ENCODE measurements at regions not wholly inside any gene's neighbourhood (a gene's known extent, or its start where the extent isn't known, plus 50 kb on each side); places are given as distances from the start of the nearest gene placed in this dataset.

DNA sequence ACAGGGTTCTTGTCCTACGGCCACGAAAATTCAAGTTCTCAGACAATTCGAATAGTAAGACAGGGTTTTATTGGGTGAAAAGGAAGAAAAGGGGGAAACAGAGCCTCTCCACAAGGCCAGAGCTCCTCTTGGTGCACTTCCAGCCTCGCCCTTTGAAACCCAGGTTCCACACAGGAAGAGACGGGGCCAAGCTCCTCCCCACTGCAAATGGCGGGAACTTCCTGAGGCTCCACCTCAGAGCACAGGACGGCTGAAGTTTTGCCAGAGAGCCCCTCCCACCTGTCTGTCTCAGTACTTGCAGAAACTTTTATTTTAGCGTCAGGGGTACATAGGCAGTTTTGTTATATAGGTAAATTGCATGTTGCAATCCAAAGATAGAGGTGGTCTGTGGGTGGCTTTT lies 165.7 kb upstream of the CDH8 start:
- H3K36me3 ChIP-seq (ENCODE audit: insufficient read depth, low read length), result no peaks in the 10 kb centered on the region
- H3K9me3 ChIP-seq (ENCODE audit: control insufficient read depth, insufficient read depth, low read length), result no peaks in the 10 kb centered on the region
- no peaks in the 10 kb centered on the region for H3K4me1 ChIP-seq (ENCODE audit: insufficient read depth, low read length)
- no peak overlapping the region for H3K9ac ChIP-seq (ENCODE audit: low read depth, low read length)

DNA sequence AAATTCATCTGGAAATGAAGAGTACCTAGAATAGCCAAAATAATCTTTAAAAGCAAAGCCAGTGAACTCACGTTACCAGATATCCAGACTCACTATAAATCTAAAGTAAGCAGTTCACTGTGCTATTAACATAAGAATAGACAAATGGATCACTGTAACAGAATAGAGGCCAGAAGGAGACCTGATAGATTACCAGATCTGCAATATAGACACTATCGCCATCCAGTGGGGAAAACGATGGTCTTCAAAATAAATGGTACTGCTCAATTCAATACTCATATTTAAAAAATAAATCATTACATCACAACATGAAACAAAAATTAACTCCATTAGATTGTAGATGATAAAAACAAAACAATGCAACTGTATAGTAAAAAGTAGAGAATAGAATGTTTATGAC lies 158.6 kb upstream of the CDH8 start:
- Histone ChIP-seq H3K4me1 (ENCODE audit: insufficient read depth, low read length) (no peaks in the 10 kb centered on the region), H3K9me3 (ENCODE audit: control insufficient read depth, insufficient read depth, low read length) (no peaks in the 10 kb centered on the region), H3K36me3 (ENCODE audit: insufficient read depth, low read length) (no peaks in the 10 kb centered on the region), H3K9ac (ENCODE audit: low read depth, low read length) (no peak overlapping the region)

DNA sequence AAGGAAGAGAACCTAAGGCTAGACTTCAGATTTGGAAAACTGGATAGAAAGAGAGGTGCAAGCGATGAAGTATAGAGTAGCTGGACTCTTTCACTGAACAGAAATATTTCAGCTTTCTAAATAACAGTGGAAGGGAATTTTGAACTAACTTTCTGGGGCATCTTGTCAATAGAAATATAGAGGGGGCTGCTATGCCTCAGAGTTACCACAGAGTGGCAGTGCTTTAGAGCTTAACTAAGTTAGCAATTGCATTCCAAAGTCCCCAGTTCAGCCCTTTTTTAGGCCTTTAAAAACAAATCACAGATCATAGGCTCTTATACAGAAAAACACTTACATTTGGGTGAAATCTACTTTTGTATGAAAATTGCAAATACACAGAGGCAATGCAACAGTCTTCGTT lies 154.2 kb upstream of the CDH8 start:
- H3K36me3 ChIP-seq (ENCODE audit: insufficient read depth, low read length), result no peaks in the 10 kb centered on the region
- H3K4me1 ChIP-seq (ENCODE audit: insufficient read depth, low read length), result no peaks in the 10 kb centered on the region
- no peak overlapping the region for H3K9ac ChIP-seq (ENCODE audit: low read depth, low read length)
- H3K9me3 ChIP-seq (ENCODE audit: control insufficient read depth, insufficient read depth, low read length), result no peaks in the 10 kb centered on the region

DNA sequence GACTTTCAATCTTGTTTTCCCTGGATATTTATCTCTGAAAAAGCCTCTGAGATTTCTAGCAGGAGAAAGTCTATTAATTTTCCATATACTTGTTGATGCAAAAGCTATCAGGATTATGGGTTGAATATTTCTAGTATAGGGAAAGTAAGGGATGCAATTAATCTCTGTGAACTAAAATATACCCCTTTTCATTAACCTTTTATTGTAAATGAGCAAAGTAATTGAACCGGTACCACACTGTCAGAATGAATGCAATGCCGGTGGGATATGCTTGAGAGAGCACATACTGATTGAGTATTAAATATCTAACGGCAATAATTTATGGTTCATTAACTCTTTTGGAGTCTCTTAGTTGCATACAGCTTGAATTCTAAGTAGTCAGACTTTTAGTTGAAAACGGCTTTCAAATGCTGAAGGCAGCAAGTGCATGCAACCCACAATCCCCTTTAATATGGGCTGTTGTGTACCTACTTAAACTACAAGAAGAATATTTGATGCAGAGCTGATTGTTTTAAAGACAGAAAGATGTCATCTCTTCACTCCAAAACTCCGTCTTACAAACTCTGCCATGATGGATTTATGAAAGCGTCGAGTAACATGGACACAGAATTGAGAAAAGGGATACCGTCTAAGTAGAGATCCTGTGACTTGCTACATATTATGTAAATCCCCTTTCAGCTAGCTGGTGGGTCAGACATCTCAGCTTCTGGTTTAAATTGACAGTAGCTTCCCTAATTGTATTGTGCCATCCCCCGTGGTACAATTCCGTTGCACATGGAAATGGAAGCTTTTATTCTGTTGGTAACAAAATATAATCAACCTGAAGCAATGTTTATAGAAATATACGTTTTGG lies 141.3 kb upstream of the CDH8 start:
- no peaks in the 10 kb centered on the region for H3K4me1 ChIP-seq (ENCODE audit: insufficient read depth, low read length)
- no peaks in the 10 kb centered on the region for H3K9me3 ChIP-seq (ENCODE audit: control insufficient read depth, insufficient read depth, low read length)
- no peaks in the 10 kb centered on the region for H3K36me3 ChIP-seq (ENCODE audit: insufficient read depth, low read length)
- H3K9ac ChIP-seq (ENCODE audit: low read depth, low read length), result no peak overlapping the region

DNA sequence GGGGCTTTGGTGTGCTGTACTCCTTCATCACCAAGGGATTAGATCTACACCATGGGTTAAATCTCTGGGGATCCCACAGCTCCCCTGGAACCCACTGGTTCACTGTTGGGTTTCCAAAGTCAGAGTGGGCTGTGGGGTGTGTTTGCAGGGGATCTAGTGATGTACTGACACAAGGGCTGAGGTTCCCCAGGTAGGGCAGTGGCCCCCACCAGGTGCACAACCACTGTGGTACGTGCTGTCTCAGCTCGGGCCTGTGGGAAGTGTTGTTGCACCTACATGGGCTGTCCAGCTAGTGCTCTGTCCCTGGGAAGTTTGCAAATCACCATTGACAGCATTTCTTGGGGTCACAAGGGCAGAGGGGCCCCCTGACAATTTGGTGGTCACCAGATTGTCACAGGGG lies 134.4 kb upstream of the CDH8 start:
- Histone ChIP-seq H3K9me3 (ENCODE audit: control insufficient read depth, insufficient read depth, low read length) (no peaks in the 10 kb centered on the region), H3K4me1 (ENCODE audit: insufficient read depth, low read length) (no peaks in the 10 kb centered on the region), H3K9ac (ENCODE audit: low read depth, low read length) (no peak overlapping the region), H3K36me3 (ENCODE audit: insufficient read depth, low read length) (no peaks in the 10 kb centered on the region)

DNA sequence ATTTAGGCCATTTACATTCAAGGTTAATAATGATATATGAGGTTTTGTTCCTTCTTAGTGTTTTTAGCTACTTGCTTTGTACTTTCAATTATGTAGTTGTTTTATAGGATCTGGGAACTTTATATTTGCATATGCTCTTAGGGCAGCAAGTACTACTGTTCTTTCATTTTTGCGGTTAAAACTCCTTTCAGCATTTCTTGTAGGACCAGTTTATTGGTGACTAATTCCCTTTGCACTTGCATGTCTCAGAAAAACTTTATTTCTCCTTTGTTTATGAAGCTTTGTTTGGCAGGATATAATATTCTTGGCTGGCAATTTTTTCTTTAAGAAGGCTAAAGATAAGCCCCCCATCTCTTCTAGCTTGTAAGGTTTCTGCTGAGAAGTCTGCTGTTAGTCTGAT lies 131.3 kb upstream of the CDH8 start:
- Histone ChIP-seq H3K9me3 (ENCODE audit: control insufficient read depth, insufficient read depth, low read length) (no peaks in the 10 kb centered on the region), H3K36me3 (ENCODE audit: insufficient read depth, low read length) (no peaks in the 10 kb centered on the region), H3K9ac (ENCODE audit: low read depth, low read length) (no peak overlapping the region), H3K4me1 (ENCODE audit: insufficient read depth, low read length) (no peaks in the 10 kb centered on the region)

DNA sequence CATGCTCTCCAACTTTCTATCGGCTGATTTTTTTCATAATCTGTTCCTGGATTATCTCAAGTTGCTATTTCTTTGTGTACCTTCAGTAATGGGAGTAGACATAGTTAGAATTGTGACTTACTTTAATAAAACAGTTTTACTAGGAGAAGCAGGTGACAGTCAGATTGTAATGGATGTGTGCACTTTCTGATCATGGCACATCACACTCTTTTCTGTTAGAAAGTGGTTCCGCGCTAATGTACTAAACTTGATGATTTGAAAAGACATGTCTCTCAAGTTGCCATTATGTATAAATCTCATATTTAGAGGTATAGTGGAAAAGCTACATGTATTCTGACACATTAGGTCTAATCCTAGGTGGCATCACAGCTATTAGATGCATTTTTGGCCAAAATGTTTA lies 121.3 kb upstream of the CDH8 start:
- H3K9me3 ChIP-seq (ENCODE audit: control insufficient read depth, insufficient read depth, low read length), result no peaks in the 10 kb centered on the region
- H3K36me3 ChIP-seq (ENCODE audit: insufficient read depth, low read length), result no peaks in the 10 kb centered on the region
- no peaks in the 10 kb centered on the region for H3K4me1 ChIP-seq (ENCODE audit: insufficient read depth, low read length)
- no peak overlapping the region for H3K9ac ChIP-seq (ENCODE audit: low read depth, low read length)

DNA sequence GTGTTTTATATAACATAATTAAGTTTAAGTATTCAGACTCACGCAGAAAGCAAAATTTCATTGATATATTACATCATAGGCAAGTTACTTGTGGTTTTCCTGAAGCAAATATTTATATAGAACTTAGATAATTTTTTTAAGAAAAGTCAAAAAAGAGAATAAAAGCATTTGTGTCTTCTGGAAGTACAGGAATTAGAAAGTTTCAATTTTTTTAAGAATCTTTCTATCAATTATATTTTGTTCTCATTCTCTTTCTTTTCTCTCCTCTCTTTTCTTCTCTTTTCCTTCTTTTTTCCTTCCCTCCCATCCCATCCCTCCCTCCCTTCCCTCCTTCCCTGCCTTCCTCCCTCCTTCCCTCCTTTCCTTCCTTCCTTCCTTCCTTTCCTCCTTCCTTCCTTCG lies 120.7 kb upstream of the CDH8 start:
- Histone ChIP-seq H3K36me3 (ENCODE audit: insufficient read depth, low read length) (no peaks in the 10 kb centered on the region), H3K4me1 (ENCODE audit: insufficient read depth, low read length) (no peaks in the 10 kb centered on the region), H3K9ac (ENCODE audit: low read depth, low read length) (no peak overlapping the region), H3K9me3 (ENCODE audit: control insufficient read depth, insufficient read depth, low read length) (no peaks in the 10 kb centered on the region)

DNA sequence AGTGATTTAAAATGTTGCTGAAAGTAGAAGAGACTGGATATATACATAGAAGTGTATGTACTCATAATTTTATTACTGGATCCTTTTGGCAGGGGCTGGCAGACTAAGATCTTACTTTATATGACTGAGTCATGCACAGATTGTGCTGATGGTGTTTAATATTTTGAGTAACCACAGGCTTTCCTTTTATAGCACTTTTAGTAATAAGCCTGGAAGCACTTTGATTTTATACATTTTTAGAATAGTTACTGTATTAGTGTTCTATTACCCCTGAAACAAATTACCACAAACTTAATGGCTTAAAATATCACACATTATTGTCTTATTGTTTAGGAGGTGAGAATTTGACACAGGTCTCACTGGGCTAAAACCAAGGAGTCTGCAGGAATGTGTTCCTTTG lies 113.4 kb upstream of the CDH8 start:
- no peaks in the 10 kb centered on the region for H3K36me3 ChIP-seq (ENCODE audit: insufficient read depth, low read length)
- H3K4me1 ChIP-seq (ENCODE audit: insufficient read depth, low read length), result no peaks in the 10 kb centered on the region
- no peaks in the 10 kb centered on the region for H3K9me3 ChIP-seq (ENCODE audit: control insufficient read depth, insufficient read depth, low read length)
- no peak overlapping the region for H3K9ac ChIP-seq (ENCODE audit: low read depth, low read length)

DNA sequence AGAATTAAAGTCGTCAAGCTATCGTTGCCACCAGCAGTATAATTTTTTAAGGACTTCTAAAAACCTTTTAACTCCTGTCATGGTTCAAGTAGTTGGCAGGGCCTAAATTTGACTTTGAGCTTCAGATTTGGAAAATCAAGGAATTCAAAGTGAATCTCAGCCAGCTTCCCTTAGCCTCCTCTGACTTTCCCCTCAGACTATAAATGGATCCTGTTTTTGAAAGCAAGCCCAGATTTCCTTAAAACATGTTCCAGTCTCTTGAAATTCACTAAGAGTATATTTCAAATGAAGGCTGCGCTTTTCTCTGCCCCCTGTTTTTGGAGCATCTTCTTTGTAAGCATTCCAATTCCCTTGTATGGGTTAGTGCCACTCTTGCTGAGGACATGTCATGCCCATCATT lies 101.8 kb upstream of the CDH8 start:
- Histone ChIP-seq H3K9me3 (ENCODE audit: control insufficient read depth, insufficient read depth, low read length) (peaks cover 11% of the 10 kb centered on the region), H3K9ac (ENCODE audit: low read depth, low read length) (no peak overlapping the region), H3K36me3 (ENCODE audit: insufficient read depth, low read length) (no peaks in the 10 kb centered on the region; the same call in 1 of the 2 replicates), H3K4me1 (ENCODE audit: insufficient read depth, low read length) (no peaks in the 10 kb centered on the region)

DNA sequence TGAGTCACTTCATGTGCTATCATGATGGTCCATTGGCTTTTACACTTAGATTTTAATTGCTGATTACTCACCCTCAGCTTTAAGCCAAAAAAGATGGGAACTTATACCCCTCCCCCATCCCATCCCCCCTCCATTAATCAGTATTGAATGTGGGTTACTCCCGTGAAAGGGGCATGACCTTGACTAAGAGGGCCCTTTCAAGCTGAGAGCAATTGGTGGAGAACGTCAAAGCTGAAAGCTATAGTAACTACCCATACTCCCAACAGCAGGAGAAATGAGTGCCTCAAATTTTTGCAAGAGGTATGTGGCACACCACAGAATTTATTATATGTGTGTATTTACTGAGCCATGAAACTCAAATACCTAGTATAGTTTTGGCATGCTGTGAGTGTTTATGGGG lies 99.7 kb upstream of the CDH8 start:
- Histone ChIP-seq H3K4me1 (ENCODE audit: insufficient read depth, low read length) (no peaks in the 10 kb centered on the region), H3K9me3 (ENCODE audit: control insufficient read depth, insufficient read depth, low read length) (peaks cover 11% of the 10 kb centered on the region), H3K36me3 (ENCODE audit: insufficient read depth, low read length) (no peaks in the 10 kb centered on the region; the same call in 1 of the 2 replicates), H3K9ac (ENCODE audit: low read depth, low read length) (no peak overlapping the region)

DNA sequence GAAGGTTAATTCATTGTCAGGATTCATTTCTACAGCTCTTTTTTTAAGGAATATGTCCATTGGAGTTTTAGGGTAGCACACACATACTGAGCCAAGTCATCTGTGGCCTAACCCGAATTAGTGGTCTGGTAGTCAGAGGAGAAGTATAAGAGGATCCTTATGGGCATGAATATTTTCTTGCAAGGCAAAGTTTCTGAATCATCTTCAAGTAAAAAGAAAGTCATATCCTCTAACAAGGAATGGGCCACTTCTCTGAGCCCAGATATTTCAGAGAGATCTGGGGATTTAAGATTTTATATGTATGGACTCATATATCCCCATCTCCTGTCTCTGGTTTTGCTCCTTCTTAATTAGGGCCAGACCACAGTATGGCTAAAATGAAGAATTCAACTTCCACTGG lies 99.2 kb upstream of the CDH8 start:
- H3K36me3 ChIP-seq (ENCODE audit: insufficient read depth, low read length), result no peaks in the 10 kb centered on the region; the same call in 1 of the 2 replicates
- no peak overlapping the region for H3K9ac ChIP-seq (ENCODE audit: low read depth, low read length)
- peaks cover 11% of the 10 kb centered on the region for H3K9me3 ChIP-seq (ENCODE audit: control insufficient read depth, insufficient read depth, low read length)
- H3K4me1 ChIP-seq (ENCODE audit: insufficient read depth, low read length), result no peaks in the 10 kb centered on the region

DNA sequence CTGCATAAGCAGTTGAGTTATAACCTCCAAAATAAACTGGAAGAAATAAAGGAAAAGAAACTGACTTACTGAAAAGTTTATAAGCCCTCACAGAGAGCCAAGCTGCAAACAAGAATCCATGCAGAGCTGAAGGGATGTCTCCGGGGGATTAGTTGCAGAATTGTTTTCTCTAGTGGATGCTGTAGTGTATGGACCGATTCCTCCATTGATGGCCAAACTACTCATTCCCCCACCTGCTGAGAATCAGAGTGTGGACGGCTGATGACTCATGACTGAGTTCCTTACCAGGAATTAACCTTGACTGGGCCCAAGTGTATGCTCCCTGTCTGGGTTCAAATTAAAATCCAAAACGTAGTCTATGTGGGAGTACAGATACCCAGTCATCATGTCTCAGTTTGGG lies 93.9 kb upstream of the CDH8 start:
- Histone ChIP-seq H3K9ac (ENCODE audit: low read depth, low read length) (no peak overlapping the region), H3K9me3 (ENCODE audit: control insufficient read depth, insufficient read depth, low read length) (peaks cover 11% of the 10 kb centered on the region), H3K36me3 (ENCODE audit: insufficient read depth, low read length) (no peaks in the 10 kb centered on the region; the same call in 1 of the 2 replicates), H3K4me1 (ENCODE audit: insufficient read depth, low read length) (no peaks in the 10 kb centered on the region)

DNA sequence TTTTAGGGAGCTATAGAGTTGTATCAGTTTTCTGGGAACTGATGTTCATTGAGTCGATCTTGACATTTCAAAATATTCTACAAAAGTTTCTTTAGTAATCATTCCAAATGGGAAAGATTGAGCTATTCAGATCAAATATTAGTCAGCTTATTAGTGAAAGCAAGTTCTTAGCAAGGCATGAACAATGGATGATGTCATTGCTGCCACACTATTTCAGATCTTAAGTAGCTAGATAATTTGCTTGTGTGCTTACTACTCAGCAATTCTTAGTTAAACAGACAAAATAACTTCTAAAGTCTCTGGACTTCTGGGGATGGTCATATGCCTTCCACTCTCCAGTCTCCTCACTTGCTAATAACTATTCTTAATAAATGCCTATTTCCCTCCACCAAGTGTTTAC lies 69.0 kb upstream of the CDH8 start:
- H3K4me1 ChIP-seq (ENCODE audit: insufficient read depth, low read length), result peaks cover 6% of the 10 kb centered on the region; the same call in 1 of the 2 replicates
- no peaks in the 10 kb centered on the region for H3K36me3 ChIP-seq (ENCODE audit: insufficient read depth, low read length)
- H3K9ac ChIP-seq (ENCODE audit: low read depth, low read length), result no peak overlapping the region
- no peaks in the 10 kb centered on the region; the same call in 1 of the 2 replicates for H3K9me3 ChIP-seq (ENCODE audit: control insufficient read depth, insufficient read depth, low read length)

DNA sequence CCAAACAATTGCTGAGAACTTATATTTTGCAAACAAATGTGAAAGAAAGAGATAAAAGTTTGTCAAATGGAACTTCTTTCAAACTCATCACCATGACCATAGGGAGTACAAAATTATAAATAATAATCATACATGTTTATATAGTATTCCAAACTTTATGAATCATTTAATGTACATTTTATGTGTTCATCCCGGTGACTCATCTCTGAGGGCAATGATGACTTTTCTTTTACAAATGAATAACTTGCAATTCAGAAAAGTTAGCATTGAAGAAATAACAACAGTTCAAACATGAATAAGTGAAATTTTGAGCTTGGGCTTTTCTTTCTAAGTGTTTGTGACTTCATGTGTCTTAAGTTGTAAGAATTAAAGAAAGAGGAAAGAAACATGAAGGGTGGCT lies 66.3 kb upstream of the CDH8 start:
- Histone ChIP-seq H3K36me3 (ENCODE audit: insufficient read depth, low read length) (no peaks in the 10 kb centered on the region), H3K9ac (ENCODE audit: low read depth, low read length) (no peak overlapping the region), H3K9me3 (ENCODE audit: control insufficient read depth, insufficient read depth, low read length) (no peaks in the 10 kb centered on the region; the same call in 1 of the 2 replicates), H3K4me1 (ENCODE audit: insufficient read depth, low read length) (peaks cover 6% of the 10 kb centered on the region; the same call in 1 of the 2 replicates)
